ENCODE measurements at regions not wholly inside any gene's neighbourhood (a gene's known extent, or its start where the extent isn't known, plus 50 kb on each side); places are given as distances from the start of the nearest gene placed in this dataset.

- H3K4me3 ChIP-seq (ENCODE audit: low read length) = no peak overlapping the region
- intact Hi-C loops (cut with micrococcal nuclease) = loop anchor here (10.0 kb wide), 1 partner anchor 154 kb away; no protein-coding TSS in a partner anchor
- no peak overlapping the region for H3K27ac ChIP-seq (ENCODE audit: low read length)
- Mint-ChIP-seq H3K27ac (no peak overlapping the region), H3K9me3 (no peaks in the 10 kb centered on the region), H3K36me3 (no peaks in the 10 kb centered on the region), H3K27me3 (ENCODE audit: low read depth in 2 of 2) (peaks cover 0 to 22% of the 10 kb centered on the region in 2 donors), H3K4me3 (no peak overlapping the region), H3K4me1 (peaks cover 0 to 5% of the 10 kb centered on the region in 2 donors)
- no peak for TF ChIP-seq CTCF (IDR thresholded peaks at IDR 0.05)
- H3K9me3 ChIP-seq (ENCODE audit: control insufficient read depth, insufficient read depth, low read length) = no peaks in the 10 kb centered on the region
- H3K36me3 ChIP-seq (ENCODE audit: control insufficient read depth, insufficient read depth, low read length) = no peaks in the 10 kb centered on the region
- 32% methylated on average over 19 of the region's 19 CpGs for WGBS (ENCODE audit: insufficient coverage)
- peaks cover 3% of the 10 kb centered on the region for H3K27me3 ChIP-seq (ENCODE audit: control insufficient read depth, insufficient read depth, low read length)
- peaks cover 15% of the 10 kb centered on the region for H3K4me1 ChIP-seq (ENCODE audit: control insufficient read depth, insufficient read depth, low read length)
- DNase-seq (no peak), ATAC-seq (no peak)
Measured at GRCh38 chr16:85259115-85259831, 147.0 kb upstream of the CIBAR2 start.

GRCh38 chr16:85259832-85260167, 147.5 kb upstream of the CIBAR2 start:
- Histone ChIP-seq H3K27me3 (ENCODE audit: control insufficient read depth, insufficient read depth, low read length) (peaks cover 3% of the 10 kb centered on the region), H3K4me3 (ENCODE audit: low read length) (no peak overlapping the region), H3K4me1 (ENCODE audit: control insufficient read depth, insufficient read depth, low read length) (peaks cover 15% of the 10 kb centered on the region), H3K27ac (ENCODE audit: low read length) (no peak overlapping the region), H3K36me3 (ENCODE audit: control insufficient read depth, insufficient read depth, low read length) (no peaks in the 10 kb centered on the region), H3K9me3 (ENCODE audit: control insufficient read depth, insufficient read depth, low read length) (no peaks in the 10 kb centered on the region)
- Mint-ChIP-seq H3K4me1 (peaks cover 0 to 5% of the 10 kb centered on the region in 2 donors), H3K36me3 (no peaks in the 10 kb centered on the region), H3K27ac (no peak overlapping the region), H3K27me3 (ENCODE audit: low read depth in 2 of 2) (peaks cover 0 to 22% of the 10 kb centered on the region in 2 donors), H3K9me3 (no peaks in the 10 kb centered on the region), H3K4me3 (no peak overlapping the region)
- 61% methylated on average over 9 of the region's 9 CpGs for WGBS (ENCODE audit: insufficient coverage)
- DNase-seq (no peak), ATAC-seq (no peak)
- intact Hi-C loops (cut with micrococcal nuclease) = loop anchor here (10.0 kb wide), 1 partner anchor 155 kb away; no protein-coding TSS in a partner anchor
- TF ChIP-seq CTCF (IDR thresholded peaks at IDR 0.05) = no peak

GRCh38 chr16:85261204-85261603, 148.9 kb upstream of the CIBAR2 start:
- H3K27me3 Mint-ChIP-seq (ENCODE audit: low read depth in 2 of 2) = peaks cover 0 to 22% of the 10 kb centered on the region in 2 donors
- intact Hi-C loops (cut with micrococcal nuclease) = no loop called here

More at GRCh38 chr16:85261204-85261603, 148.9 kb upstream of the CIBAR2 start:
- Histone ChIP-seq H3K9me3 (ENCODE audit: control insufficient read depth, insufficient read depth, low read length) (no peaks in the 10 kb centered on the region), H3K4me3 (ENCODE audit: low read length) (no peak overlapping the region), H3K4me1 (ENCODE audit: control insufficient read depth, insufficient read depth, low read length) (peaks cover 15% of the 10 kb centered on the region), H3K27ac (ENCODE audit: low read length) (no peak overlapping the region), H3K27me3 (ENCODE audit: control insufficient read depth, insufficient read depth, low read length) (peaks cover 3% of the 10 kb centered on the region), H3K36me3 (ENCODE audit: control insufficient read depth, insufficient read depth, low read length) (no peaks in the 10 kb centered on the region)
- Mint-ChIP-seq H3K27ac (no peak overlapping the region), H3K36me3 (no peaks in the 10 kb centered on the region), H3K4me3 (no peak overlapping the region), H3K9me3 (no peaks in the 10 kb centered on the region), H3K4me1 (peaks cover 0 to 5% of the 10 kb centered on the region in 2 donors)
- ATAC-seq (no peak), DNase-seq (no peak)
- 76% methylated on average over 10 of the region's 10 CpGs for WGBS (ENCODE audit: insufficient coverage)
- no peak for TF ChIP-seq CTCF (IDR thresholded peaks at IDR 0.05)
